ENCODE measurements at regions not wholly inside any gene's neighbourhood (a gene's known extent, or its start where the extent isn't known, plus 50 kb on each side); places are given as distances from the start of the nearest gene placed in this dataset.

DNA sequence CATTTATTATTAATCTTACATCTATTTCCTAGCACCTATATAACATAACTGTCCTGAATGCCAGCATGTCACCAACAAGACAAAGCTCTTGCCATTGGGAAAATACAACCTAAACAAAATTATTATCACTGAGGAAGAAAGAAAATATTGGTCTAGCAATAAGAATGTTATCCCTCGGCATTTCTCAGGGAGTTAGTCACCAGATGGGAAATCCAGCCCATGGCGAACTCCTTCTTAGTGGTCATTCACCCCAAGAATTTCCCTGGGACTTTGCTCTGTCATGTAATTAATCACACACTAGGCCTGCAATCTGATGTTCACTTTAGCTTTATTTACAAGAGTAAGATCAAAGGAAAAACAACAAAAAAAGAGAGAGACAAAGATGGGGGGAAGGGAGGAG, 56.1 kb upstream of the TAS2R1 start:
- no peak overlapping the region for H3K9ac ChIP-seq
- H3K27me3 ChIP-seq (ENCODE audit: insufficient read depth, low read depth), result no peaks in the 10 kb centered on the region
- TF ChIP-seq, protein P1, sequence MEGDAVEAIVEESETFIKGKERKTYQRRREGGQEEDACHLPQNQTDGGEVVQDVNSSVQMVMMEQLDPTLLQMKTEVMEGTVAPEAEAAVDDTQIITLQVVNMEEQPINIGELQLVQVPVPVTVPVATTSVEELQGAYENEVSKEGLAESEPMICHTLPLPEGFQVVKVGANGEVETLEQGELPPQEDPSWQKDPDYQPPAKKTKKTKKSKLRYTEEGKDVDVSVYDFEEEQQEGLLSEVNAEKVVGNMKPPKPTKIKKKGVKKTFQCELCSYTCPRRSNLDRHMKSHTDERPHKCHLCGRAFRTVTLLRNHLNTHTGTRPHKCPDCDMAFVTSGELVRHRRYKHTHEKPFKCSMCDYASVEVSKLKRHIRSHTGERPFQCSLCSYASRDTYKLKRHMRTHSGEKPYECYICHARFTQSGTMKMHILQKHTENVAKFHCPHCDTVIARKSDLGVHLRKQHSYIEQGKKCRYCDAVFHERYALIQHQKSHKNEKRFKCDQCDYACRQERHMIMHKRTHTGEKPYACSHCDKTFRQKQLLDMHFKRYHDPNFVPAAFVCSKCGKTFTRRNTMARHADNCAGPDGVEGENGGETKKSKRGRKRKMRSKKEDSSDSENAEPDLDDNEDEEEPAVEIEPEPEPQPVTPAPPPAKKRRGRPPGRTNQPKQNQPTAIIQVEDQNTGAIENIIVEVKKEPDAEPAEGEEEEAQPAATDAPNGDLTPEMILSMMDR (conservative IDR thresholded peaks at IDR 0.05; ENCODE audit: low read depth, low read length), result no peak
- no peaks in the 10 kb centered on the region for H4K20me1 ChIP-seq (ENCODE audit: insufficient read depth)
- H2AFZ ChIP-seq (ENCODE audit: low read depth), result no peak overlapping the region
- H3K4me2 ChIP-seq, result no peak overlapping the region
- H3K4me3 ChIP-seq (IDR thresholded peaks at IDR 0.05; ENCODE audit: insufficient read depth, low read depth, low read length), result no peak overlapping the region
- H3K4me1 ChIP-seq (ENCODE audit: low read depth, poor library complexity, severe bottlenecking), result no peaks in the 10 kb centered on the region
- no peaks in the 10 kb centered on the region for H3K36me3 ChIP-seq (ENCODE audit: insufficient read depth)
- no peaks in the 10 kb centered on the region for H3K79me2 ChIP-seq (ENCODE audit: insufficient read depth, low read depth)
- H3K27ac ChIP-seq, result no peak overlapping the region

DNA sequence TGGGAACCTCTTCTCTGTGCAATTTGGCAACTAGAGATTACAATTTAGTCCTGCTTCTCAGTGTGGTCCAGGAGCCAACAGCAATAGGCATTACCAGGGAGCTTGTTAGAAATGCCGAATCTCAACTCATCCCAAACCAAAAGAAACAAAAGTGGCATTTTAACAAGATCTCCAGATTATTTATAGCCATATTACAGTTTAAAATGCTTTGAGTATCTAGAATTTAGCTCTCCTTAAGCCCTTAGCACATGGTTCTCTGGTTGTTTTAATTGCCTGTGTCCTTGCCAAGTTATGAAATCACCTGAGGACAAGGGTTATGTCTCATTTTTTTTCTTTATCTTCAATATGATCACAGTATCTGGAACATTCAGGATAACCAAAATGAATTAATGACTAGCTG, 51.6 kb upstream of the TAS2R1 start:
- no peaks in the 10 kb centered on the region for H3K27me3 ChIP-seq (ENCODE audit: insufficient read depth, low read depth)
- H3K9ac ChIP-seq, result no peak overlapping the region
- no peak overlapping the region for H3K4me2 ChIP-seq
- H2AFZ ChIP-seq (ENCODE audit: low read depth), result no peak overlapping the region
- no peak overlapping the region for H3K27ac ChIP-seq
- H3K4me1 ChIP-seq (ENCODE audit: low read depth, poor library complexity, severe bottlenecking), result no peaks in the 10 kb centered on the region
- no peaks in the 10 kb centered on the region for H3K79me2 ChIP-seq (ENCODE audit: insufficient read depth, low read depth)
- TF ChIP-seq, protein P1 (conservative IDR thresholded peaks at IDR 0.05; ENCODE audit: low read depth, low read length), result no peak
- H4K20me1 ChIP-seq (ENCODE audit: insufficient read depth), result no peaks in the 10 kb centered on the region
- no peaks in the 10 kb centered on the region for H3K36me3 ChIP-seq (ENCODE audit: insufficient read depth)
- H3K4me3 ChIP-seq (IDR thresholded peaks at IDR 0.05; ENCODE audit: insufficient read depth, low read depth, low read length), result no peak overlapping the region
